ENCODE measurements at regions not wholly inside any gene's neighbourhood (a gene's known extent, or its start where the extent isn't known, plus 50 kb on each side); places are given as distances from the start of the nearest gene placed in this dataset.

GRCh38 chr16:80040814-80041213 is 440.3 kb upstream of the MAF start:
- TF ChIP-seq CTCF (IDR thresholded peaks at IDR 0.05; ENCODE audit: extremely low read depth in 1 of 2, insufficient read depth in 1 of 2, low read depth in 1 of 2, low read length in 2 of 2) (no peak), EZH2 (IDR thresholded peaks at IDR 0.05; ENCODE audit: borderline replicate concordance, low read depth, low read length, severe bottlenecking) (no peak), GATA2 (IDR thresholded peaks at IDR 0.05; ENCODE audit: insufficient read depth, insufficient read length, low read depth, low read length) (no peak), POLR2A (IDR thresholded peaks at IDR 0.05; ENCODE audit: low read depth, low read length) (no peak), POLR2AphosphoS5 (IDR thresholded peaks at IDR 0.05; ENCODE audit: insufficient read depth, low read depth, low read length) (no peak), MYC (IDR thresholded peaks at IDR 0.05; ENCODE audit: low read depth, low read length) (no peak), FOS (IDR thresholded peaks at IDR 0.05; ENCODE audit: borderline replicate concordance, insufficient read depth, low read length) (no peak), JUN (IDR thresholded peaks at IDR 0.05; ENCODE audit: borderline replicate concordance, insufficient read depth, insufficient read length, low read depth) (no peak)
- TF ChIP-seq, protein P1, sequence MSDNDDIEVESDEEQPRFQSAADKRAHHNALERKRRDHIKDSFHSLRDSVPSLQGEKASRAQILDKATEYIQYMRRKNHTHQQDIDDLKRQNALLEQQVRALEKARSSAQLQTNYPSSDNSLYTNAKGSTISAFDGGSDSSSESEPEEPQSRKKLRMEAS (IDR thresholded peaks at IDR 0.05; ENCODE audit: insufficient read depth, insufficient read length) = no peak

All from endothelial cell of umbilical vein (primary cell).